ENCODE measurements at regions not wholly inside any gene's neighbourhood (a gene's known extent, or its start where the extent isn't known, plus 50 kb on each side); places are given as distances from the start of the nearest gene placed in this dataset.
A peak's percentile ranks its signal among the peaks of the same experiment; 100 is the strongest.

GRCh38 chr7:106723398-106723797 is 62.4 kb upstream of the CCDC71L start:
- intact Hi-C loops (cut with micrococcal nuclease) = no loop called here
- Mint-ChIP-seq H3K27me3 (ENCODE audit: insufficient read depth, unreplicated experiment) (no peaks in the 10 kb centered on the region), H3K36me3 (ENCODE audit: insufficient read depth, unreplicated experiment) (no peaks in the 10 kb centered on the region), H3K4me3 (ENCODE audit: unreplicated experiment) (no peak overlapping the region), H3K4me1 (ENCODE audit: insufficient read depth, unreplicated experiment) (no peaks in the 10 kb centered on the region), H3K27ac (ENCODE audit: low read depth, unreplicated experiment) (no peak overlapping the region), H3K9me3 (ENCODE audit: unreplicated experiment) (no peaks in the 10 kb centered on the region)
- no peak for TF ChIP-seq CTCF (IDR thresholded peaks at IDR 0.05; ENCODE audit: unreplicated experiment)
- POLR2A ChIA-PET = interaction anchor here (0.6 kb wide), 1 partner anchor 392 kb away, joined by 3 read pairs; no protein-coding TSS in a partner anchor
- no TSS peak for BruUV-seq (replicated peaks)
- CTCF ChIA-PET = interaction anchor here (3.8 kb wide), 1 partner anchor 13 kb away, joined by 20 read pairs; no protein-coding TSS in a partner anchor
- no peak for DNase-seq (ENCODE audit: unreplicated experiment)

GRCh38 chr7:106729720-106730385 is 68.9 kb upstream of the CCDC71L start:
- ChIA-PET POLR2A (interaction anchor here (0.7 kb wide), 1 partner anchor 243 kb away, joined by 3 read pairs; no protein-coding TSS in a partner anchor), CTCF (interaction anchor here (0.6 to 1.8 kb wide), 7 partner anchors 34 to 420 kb away, joined by 3 to 12 read pairs (median 4); partner anchors contain the start of gene CCDC71L)

GRCh38 chr7:106731187-106731586 is 70.2 kb upstream of the CCDC71L start:
- no peak for DNase-seq (ENCODE audit: unreplicated experiment)
- H3K9me3 Mint-ChIP-seq (ENCODE audit: unreplicated experiment) = no peaks in the 10 kb centered on the region
- H3K4me3 Mint-ChIP-seq (ENCODE audit: unreplicated experiment) = no peak overlapping the region
- H3K4me1 Mint-ChIP-seq (ENCODE audit: insufficient read depth, unreplicated experiment) = peaks cover under 1% of the 10 kb centered on the region
- no peaks in the 10 kb centered on the region for H3K36me3 Mint-ChIP-seq (ENCODE audit: insufficient read depth, unreplicated experiment)
- ChIA-PET POLR2A (no interaction called here), CTCF (interaction anchor here (1.1 to 1.8 kb wide), 3 partner anchors 17 to 188 kb away, joined by 4 to 12 read pairs (median 7); partner anchors contain the start of gene CCDC71L)
- no TSS peak for BruUV-seq (replicated peaks)
- no peak overlapping the region for H3K27ac Mint-ChIP-seq (ENCODE audit: low read depth, unreplicated experiment)
- intact Hi-C loops (cut with micrococcal nuclease) = no loop called here
- no peak for TF ChIP-seq CTCF (IDR thresholded peaks at IDR 0.05; ENCODE audit: unreplicated experiment)
- H3K27me3 Mint-ChIP-seq (ENCODE audit: insufficient read depth, unreplicated experiment) = no peaks in the 10 kb centered on the region

More at GRCh38 chr7:106729720-106730385, 68.9 kb upstream of the CCDC71L start:
- no peaks in the 10 kb centered on the region for H3K9me3 Mint-ChIP-seq (ENCODE audit: unreplicated experiment)
- no TSS peak for BruUV-seq (replicated peaks)
- H3K4me3 Mint-ChIP-seq (ENCODE audit: unreplicated experiment) = no peak overlapping the region
- H3K4me1 Mint-ChIP-seq (ENCODE audit: insufficient read depth, unreplicated experiment) = no peaks in the 10 kb centered on the region
- H3K27ac Mint-ChIP-seq (ENCODE audit: low read depth, unreplicated experiment) = no peak overlapping the region
- DNase-seq (ENCODE audit: unreplicated experiment) = peak; percentile 34
- intact Hi-C loops (cut with micrococcal nuclease) = no loop called here
- no peaks in the 10 kb centered on the region for H3K27me3 Mint-ChIP-seq (ENCODE audit: insufficient read depth, unreplicated experiment)
- no peaks in the 10 kb centered on the region for H3K36me3 Mint-ChIP-seq (ENCODE audit: insufficient read depth, unreplicated experiment)
- TF ChIP-seq CTCF (IDR thresholded peaks at IDR 0.05; ENCODE audit: unreplicated experiment) = no peak

GRCh38 chr7:106731646-106732444 is 70.9 kb upstream of the CCDC71L start:
- peaks cover 7% of the 10 kb centered on the region for H3K4me1 Mint-ChIP-seq (ENCODE audit: insufficient read depth, unreplicated experiment)
- intact Hi-C loops (cut with micrococcal nuclease) = no loop called here
- no peaks in the 10 kb centered on the region for H3K36me3 Mint-ChIP-seq (ENCODE audit: insufficient read depth, unreplicated experiment)
- no peaks in the 10 kb centered on the region for H3K27me3 Mint-ChIP-seq (ENCODE audit: insufficient read depth, unreplicated experiment)
- no peak overlapping the region for H3K4me3 Mint-ChIP-seq (ENCODE audit: unreplicated experiment)
- no TSS peak for BruUV-seq (replicated peaks)
- TF ChIP-seq CTCF (IDR thresholded peaks at IDR 0.05; ENCODE audit: unreplicated experiment) = no peak
- no peak overlapping the region for H3K27ac Mint-ChIP-seq (ENCODE audit: low read depth, unreplicated experiment)
- no peaks in the 10 kb centered on the region for H3K9me3 Mint-ChIP-seq (ENCODE audit: unreplicated experiment)
- no peak for DNase-seq (ENCODE audit: unreplicated experiment)
- ChIA-PET CTCF (interaction anchor here (0.5 to 1.6 kb wide), 7 partner anchors 9 to 268 kb away, joined by 3 to 7 read pairs (median 3); partner anchors contain the start of gene CCDC71L), POLR2A (no interaction called here)

Data from MCF 10A (cell line).